ENCODE measurements at regions not wholly inside any gene's neighbourhood (a gene's known extent, or its start where the extent isn't known, plus 50 kb on each side); places are given as distances from the start of the nearest gene placed in this dataset.

DNA sequence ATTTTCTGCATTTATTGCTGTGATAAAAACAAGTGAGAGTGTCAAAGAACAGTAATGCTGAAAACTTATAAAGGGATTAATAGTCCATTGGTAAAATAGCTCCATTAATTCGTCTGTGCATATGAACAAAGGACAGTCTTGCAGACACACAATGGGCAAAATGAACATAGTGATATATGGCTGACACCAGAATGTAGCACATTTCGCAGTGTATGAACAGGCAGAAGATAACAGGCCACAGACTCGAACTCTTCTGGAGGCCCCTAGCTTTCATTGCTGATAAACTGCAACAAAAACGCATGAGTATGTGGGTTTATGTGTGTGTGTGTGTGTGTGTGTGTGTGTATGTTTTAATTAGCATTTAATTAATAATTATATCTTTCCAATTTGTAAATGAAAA, 354.8 kb downstream of the TAF11L14 start:
- FAIRE-seq (no peak), ATAC-seq (no peak), DNase-seq (no peak)
- intact Hi-C loops (cut with DNase I) = no loop called here
- no peaks in the 10 kb centered on the region for H3K36me3 ChIP-seq
- no peaks in the 10 kb centered on the region for H3K9me3 ChIP-seq
- TF ChIP-seq, protein P1, sequence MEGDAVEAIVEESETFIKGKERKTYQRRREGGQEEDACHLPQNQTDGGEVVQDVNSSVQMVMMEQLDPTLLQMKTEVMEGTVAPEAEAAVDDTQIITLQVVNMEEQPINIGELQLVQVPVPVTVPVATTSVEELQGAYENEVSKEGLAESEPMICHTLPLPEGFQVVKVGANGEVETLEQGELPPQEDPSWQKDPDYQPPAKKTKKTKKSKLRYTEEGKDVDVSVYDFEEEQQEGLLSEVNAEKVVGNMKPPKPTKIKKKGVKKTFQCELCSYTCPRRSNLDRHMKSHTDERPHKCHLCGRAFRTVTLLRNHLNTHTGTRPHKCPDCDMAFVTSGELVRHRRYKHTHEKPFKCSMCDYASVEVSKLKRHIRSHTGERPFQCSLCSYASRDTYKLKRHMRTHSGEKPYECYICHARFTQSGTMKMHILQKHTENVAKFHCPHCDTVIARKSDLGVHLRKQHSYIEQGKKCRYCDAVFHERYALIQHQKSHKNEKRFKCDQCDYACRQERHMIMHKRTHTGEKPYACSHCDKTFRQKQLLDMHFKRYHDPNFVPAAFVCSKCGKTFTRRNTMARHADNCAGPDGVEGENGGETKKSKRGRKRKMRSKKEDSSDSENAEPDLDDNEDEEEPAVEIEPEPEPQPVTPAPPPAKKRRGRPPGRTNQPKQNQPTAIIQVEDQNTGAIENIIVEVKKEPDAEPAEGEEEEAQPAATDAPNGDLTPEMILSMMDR (IDR thresholded peaks at IDR 0.05) = no peak
- H3K4me1 ChIP-seq = no peaks in the 10 kb centered on the region
- no peak overlapping the region for H3K27ac ChIP-seq
- 47 to 53% methylated on average over 4 of the region's 4 CpGs for WGBS, 2 donors
- H3K27me3 ChIP-seq = no peaks in the 10 kb centered on the region
- no peak overlapping the region for H3K4me3 ChIP-seq

DNA sequence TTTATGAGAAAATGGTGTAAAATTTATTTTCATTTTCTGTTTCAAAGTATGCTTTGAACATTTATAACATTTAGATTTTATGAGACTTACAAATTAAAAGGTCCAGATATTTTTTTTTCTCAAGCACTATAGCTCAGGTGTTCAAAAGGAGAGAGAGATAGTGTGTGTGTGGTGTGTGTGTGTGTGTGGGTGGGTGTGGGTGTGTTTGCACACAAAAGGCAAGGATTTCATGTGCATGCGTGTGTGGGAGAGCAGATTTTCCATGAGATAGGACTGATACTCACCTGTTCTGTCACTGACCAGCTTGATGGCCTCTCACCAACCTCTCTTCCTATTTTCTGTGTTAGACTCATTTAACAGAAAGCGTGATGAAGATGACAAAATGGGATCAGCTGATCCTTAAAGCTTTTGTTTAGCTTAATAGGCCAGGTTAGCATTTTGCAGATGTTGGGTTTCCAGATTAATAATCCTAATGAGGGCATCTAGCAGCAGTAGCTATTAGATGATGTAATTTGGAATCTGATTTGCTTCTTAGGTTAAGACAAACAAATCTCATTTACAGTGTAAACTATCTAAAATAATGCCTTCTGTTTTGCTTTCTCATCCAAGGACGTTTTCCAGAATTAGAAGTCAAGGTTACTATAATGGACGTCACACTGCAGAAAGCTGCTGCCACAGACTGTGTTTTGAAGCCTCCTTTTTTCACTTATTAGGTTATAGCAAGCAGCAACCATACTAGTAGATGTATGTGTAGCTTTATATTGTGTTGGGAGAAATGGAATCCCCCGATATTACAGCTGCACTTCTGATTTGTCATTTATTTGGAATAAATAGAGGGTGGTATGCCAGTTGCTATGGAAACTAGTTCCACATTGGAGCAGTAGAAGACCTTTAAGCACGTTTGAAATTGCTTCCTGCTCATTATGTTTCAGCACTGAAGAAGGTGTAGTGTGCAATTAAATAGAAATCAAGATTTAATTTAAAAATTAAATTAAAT, 355.6 kb downstream of the TAF11L14 start:
- WGBS, 2 donors = 21 to 24% methylated on average over 6 of the region's 6 CpGs
- FAIRE-seq (no peak), DNase-seq (no peak), ATAC-seq (no peak)
- H3K27me3 ChIP-seq = no peaks in the 10 kb centered on the region
- no peak overlapping the region for H3K4me3 ChIP-seq
- no peaks in the 10 kb centered on the region for H3K9me3 ChIP-seq
- H3K27ac ChIP-seq = no peak overlapping the region
- no peaks in the 10 kb centered on the region for H3K4me1 ChIP-seq
- intact Hi-C loops (cut with DNase I) = no loop called here
- no peaks in the 10 kb centered on the region for H3K36me3 ChIP-seq
- TF ChIP-seq, protein P1 (IDR thresholded peaks at IDR 0.05) = no peak

DNA sequence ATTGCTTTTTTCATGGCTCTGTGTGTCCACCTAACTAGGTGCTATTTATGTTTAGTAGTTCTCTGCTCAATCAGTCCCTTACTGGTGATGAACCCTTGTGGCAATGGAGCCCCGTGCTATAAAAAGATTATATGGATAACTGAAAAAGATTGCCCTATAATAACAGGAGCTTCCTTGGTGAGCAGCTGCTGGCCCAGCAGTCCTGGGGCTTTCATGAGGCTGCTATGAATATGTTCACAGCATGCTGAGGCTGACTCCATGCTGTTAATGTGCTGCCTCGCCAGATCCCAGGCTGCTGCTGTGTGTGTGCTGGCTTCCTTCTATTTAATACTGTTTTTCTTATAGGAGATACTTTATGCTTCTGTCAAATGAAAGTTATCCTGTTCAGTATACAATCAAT, 357.5 kb downstream of the TAF11L14 start:
- Histone ChIP-seq H3K27me3 (no peaks in the 10 kb centered on the region), H3K36me3 (no peaks in the 10 kb centered on the region), H3K27ac (no peak overlapping the region), H3K4me1 (no peaks in the 10 kb centered on the region), H3K9me3 (no peaks in the 10 kb centered on the region), H3K4me3 (no peak overlapping the region)
- WGBS, 2 donors = 50 to 63% methylated on average over 2 of the region's 2 CpGs
- TF ChIP-seq, protein P1 (IDR thresholded peaks at IDR 0.05) = no peak
- no peak for FAIRE-seq
- no peak for ATAC-seq
- DNase-seq = no peak
- intact Hi-C loops (cut with DNase I) = no loop called here

DNA sequence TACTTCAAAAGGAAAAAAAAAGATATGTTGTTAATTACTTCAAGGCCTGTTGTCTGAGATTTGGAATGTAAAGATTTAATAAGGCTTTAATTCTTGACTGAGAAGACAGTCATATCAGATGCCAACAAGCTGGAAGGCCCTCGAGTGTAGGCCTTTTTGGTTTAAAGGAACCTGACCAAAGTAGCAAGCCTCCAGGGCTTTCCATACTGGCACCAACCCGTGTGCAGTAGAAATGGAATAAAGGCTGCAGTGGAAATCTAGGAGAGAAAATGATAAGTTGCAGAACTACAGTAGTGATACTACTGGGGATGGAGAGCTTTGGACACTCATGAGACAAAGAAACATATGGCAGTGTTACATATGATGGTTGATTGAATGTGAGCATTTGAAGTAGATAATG, 358.0 kb downstream of the TAF11L14 start:
- TF ChIP-seq, protein P1 (IDR thresholded peaks at IDR 0.05) = no peak
- WGBS, 2 donors = 35 to 46% methylated on average over 2 of the region's 2 CpGs

DNA sequence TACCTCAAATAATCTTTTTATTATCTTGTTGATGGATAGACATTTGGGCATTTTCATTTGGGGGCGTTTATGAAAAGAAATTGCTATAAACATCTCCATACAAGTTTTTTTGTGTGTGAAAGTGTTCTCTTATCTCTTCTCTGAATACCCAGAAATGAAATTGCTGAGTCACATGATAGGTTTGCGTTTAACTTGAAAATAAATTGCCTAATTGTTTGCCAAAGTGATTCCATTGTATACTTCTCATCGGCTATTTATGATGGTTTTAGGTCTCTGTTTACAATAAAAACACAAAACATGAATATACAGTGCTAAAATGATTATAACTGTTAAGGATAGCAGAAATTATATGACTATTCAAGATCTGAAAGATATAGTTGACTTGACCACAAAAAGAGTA, 361.7 kb downstream of the TAF11L14 start:
- Histone ChIP-seq H3K4me3 (no peak overlapping the region), H3K27ac (no peak overlapping the region), H3K27me3 (no peaks in the 10 kb centered on the region), H3K36me3 (no peaks in the 10 kb centered on the region), H3K4me1 (no peaks in the 10 kb centered on the region), H3K9me3 (no peaks in the 10 kb centered on the region)
- intact Hi-C loops (cut with DNase I) = no loop called here
- ATAC-seq (no peak), DNase-seq (no peak), FAIRE-seq (no peak)
- TF ChIP-seq, protein P1 (IDR thresholded peaks at IDR 0.05) = no peak
- WGBS, 2 donors = 10 to 12% methylated on average over 3 of the region's 3 CpGs

More for the DNA sequence above, 358.0 kb downstream of the TAF11L14 start:
- Histone ChIP-seq H3K4me1 (no peaks in the 10 kb centered on the region), H3K4me3 (no peak overlapping the region), H3K9me3 (no peaks in the 10 kb centered on the region), H3K27me3 (no peaks in the 10 kb centered on the region), H3K36me3 (no peaks in the 10 kb centered on the region), H3K27ac (no peak overlapping the region)
- intact Hi-C loops (cut with DNase I) = no loop called here
- no peak for ATAC-seq
- no peak for DNase-seq
- FAIRE-seq = no peak
